GM13977 (cell line): ENCODE measurements at regions not wholly inside any gene's neighbourhood (a gene's known extent, or its start where the extent isn't known, plus 50 kb on each side); places are given as distances from the start of the nearest gene placed in this dataset.
A peak's percentile ranks its signal among the peaks of the same experiment; 100 is the strongest.

ENCODE experiments used
- DNase-seq: peaks from one replicate; pipeline ENCODE4 v3.0.0; 2012; ENCODE audit warnings: low spot score
- in situ Hi-C: fragments of 300-500 bp; cut with MboI; formaldehyde crosslinking; loops from one replicate; pipeline ENCODE4 v1.12.0; 2022; ENCODE audit warnings: low sequenced_read_pairs, low pct_unique_long_range_greater_than_20kb, mixed read lengths, inconsistent platforms; ENCODE audit not compliant: unreplicated experiment
- TF ChIP-seq, protein P1 (sequence below): IDR thresholded peaks from 2 replicates; pipeline ENCODE4 v1.5.1; 2012; ENCODE audit warnings: mild to moderate bottlenecking, control low read depth; ENCODE audit not compliant: insufficient read depth; ENCODE audit errors: extremely low read depth, missing control alignments

- in situ Hi-C loops: no loop called here
- no peak for DNase-seq
- TF ChIP-seq, protein P1, sequence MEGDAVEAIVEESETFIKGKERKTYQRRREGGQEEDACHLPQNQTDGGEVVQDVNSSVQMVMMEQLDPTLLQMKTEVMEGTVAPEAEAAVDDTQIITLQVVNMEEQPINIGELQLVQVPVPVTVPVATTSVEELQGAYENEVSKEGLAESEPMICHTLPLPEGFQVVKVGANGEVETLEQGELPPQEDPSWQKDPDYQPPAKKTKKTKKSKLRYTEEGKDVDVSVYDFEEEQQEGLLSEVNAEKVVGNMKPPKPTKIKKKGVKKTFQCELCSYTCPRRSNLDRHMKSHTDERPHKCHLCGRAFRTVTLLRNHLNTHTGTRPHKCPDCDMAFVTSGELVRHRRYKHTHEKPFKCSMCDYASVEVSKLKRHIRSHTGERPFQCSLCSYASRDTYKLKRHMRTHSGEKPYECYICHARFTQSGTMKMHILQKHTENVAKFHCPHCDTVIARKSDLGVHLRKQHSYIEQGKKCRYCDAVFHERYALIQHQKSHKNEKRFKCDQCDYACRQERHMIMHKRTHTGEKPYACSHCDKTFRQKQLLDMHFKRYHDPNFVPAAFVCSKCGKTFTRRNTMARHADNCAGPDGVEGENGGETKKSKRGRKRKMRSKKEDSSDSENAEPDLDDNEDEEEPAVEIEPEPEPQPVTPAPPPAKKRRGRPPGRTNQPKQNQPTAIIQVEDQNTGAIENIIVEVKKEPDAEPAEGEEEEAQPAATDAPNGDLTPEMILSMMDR: no peak
These were observed 72.0 kb downstream of the BMP4 start for GRCh38 chr14:53884601-53885000.

DNA sequence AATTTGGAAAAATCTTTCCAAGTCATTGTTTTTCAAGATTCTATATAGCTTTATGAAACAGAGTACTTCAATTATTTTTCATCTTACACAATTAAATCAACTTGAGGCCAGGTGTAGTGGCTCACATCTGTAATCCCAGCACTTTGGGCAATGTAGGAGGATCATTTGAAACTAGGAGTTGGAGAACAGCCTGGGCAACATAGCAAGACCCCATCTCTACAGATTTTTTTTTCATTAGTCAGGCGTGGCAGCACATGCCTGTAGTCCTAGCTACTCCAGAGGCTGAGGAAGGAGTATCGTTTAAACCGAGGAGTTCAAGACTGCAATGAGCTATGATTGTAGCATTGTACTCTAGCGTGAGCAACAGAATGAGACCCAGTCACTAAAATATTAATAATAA is 72.9 kb downstream of the BMP4 start:
- TF ChIP-seq, protein P1: no peak
- in situ Hi-C loops: no loop called here

DNA sequence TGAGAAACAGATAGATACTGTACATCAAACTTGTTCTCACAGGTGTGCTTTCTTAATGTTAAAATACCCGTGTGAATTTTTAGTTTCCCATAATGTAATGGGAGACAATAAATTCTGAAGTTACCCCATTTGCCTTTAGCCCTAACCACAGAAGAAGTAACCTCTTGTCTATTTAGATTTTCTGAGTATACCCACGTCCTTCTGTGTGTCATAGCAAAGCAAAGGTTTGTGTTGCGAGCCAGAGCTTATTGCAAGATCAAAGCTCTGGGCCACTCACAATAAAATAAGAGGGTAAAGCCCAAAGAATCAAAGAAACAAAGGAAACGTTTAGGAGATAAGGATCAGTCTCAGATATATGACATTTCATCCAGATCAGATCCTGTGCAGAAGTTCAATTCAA is 73.9 kb downstream of the BMP4 start:
- TF ChIP-seq, protein P1: no peak
- in situ Hi-C loops: no loop called here
- peak; percentile 17 for DNase-seq

More for the DNA sequence above, 72.9 kb downstream of the BMP4 start:
- no peak for DNase-seq

DNA sequence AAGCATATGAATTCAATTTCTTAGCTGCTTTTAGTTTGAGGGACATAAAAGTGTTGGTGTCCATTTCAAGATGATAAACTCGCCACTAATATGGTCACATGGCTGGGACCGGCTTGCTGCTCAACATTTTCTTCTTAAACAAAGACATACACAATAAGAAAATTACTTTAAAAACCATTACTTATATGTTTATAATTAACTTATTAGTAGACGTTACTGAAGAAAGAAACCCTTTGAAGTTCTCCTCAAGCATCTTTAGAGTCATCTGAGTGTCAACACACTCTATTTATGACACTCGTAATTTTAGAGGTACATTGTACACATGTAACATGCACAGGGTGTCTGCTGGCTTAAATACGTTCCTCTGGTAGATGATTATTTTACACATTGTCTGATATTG is 74.7 kb downstream of the BMP4 start:
- TF ChIP-seq, protein P1: no peak
- no peak for DNase-seq
- in situ Hi-C loops: no loop called here

DNA sequence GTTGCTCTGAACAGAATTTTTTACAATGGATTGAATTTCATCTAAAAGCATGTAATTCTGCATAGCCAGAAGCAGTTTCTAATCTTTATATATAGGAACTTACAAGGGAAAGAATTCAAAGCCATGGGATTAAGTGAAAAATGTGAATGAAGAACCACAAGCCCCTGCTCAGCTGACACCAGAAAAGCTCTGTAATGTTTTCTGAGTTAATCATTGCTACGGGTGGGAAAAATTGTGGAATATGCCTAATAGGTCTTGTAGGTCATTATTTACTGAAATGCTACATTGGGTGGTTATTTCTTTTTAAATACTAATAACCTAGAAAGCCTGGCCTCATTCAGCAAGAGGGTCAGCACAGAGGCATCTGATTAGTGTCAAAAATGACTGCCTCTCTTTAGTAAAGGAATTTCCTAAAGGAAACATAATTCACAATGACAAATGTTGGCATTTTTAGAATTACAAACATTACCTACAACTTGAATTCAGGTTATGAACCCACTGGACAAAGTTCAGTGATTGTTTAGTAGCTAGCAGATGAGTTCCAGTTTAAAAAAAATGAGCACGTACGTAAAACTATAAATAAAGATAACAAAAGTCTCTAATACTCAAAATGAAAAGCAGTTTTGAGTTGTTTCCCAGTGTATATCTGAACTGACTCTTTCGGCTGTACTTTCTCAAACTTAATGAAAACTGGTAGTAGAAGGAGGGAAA is 75.3 kb downstream of the BMP4 start:
- TF ChIP-seq, protein P1: no peak
- in situ Hi-C loops: no loop called here
- DNase-seq: no peak

DNA sequence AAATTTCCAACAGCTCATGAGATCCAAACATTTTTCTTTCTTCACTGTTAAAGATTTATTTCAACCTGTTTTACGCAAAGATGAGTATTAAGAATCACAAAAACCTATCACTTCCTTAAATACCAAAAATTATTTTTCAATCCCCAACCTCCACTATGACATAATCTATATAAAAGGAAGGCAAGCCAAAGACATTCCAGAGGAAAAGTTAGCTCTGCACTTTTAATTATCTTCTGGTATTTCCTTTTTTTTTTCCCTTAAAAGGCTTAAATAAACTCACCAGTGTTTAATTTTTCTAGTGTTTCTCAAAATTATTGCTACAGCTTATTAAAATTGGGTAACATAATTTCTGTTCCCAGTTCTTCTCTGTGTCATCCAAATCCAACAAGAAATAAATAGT is 75.9 kb downstream of the BMP4 start:
- no peak for DNase-seq
- in situ Hi-C loops: no loop called here
- TF ChIP-seq, protein P1: no peak
